ENCODE measurements at regions not wholly inside any gene's neighbourhood (a gene's known extent, or its start where the extent isn't known, plus 50 kb on each side); places are given as distances from the start of the nearest gene placed in this dataset.

DNA sequence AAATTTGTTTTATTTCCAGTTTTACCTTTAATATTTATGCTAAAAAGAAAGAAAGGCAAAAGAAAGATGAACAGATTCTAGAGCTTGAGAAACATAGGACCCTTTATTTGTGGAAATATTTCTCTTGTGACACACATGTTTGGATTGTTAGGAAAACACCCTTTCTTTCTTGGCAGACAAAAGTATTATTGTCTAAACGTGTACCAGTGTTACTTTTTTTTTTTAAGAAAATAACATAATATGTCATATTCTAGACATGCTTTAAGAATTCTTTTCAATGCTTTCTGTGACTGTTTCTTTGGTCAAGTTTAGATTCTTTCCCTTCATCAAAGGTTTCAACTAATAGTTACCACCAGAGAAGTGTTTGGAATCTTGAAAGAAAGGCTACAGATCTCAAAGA is 183.4 kb upstream of the CNR1 start:
- H3K27ac ChIP-seq (ENCODE audit: low read depth) = no peak overlapping the region
- peaks cover 5% of the 10 kb centered on the region; the same call in 1 of the 2 replicates for H3K9me2 ChIP-seq (ENCODE audit: insufficient read depth)
- Mint-ChIP-seq H3K27ac (no peak overlapping the region), H3K4me3 (no peak overlapping the region), H3K4me1 (no peaks in the 10 kb centered on the region), H3K27me3 (ENCODE audit: insufficient read depth, low read depth, poor library complexity) (no peaks in the 10 kb centered on the region), H3K36me3 (ENCODE audit: low read depth) (peaks cover 19% of the 10 kb centered on the region), H3K9me3 (peaks cover 32% of the 10 kb centered on the region)
- no peak for ATAC-seq
- TF ChIP-seq EZH2phosphoT487 (IDR thresholded peaks at IDR 0.05; ENCODE audit: unreplicated experiment) = no peak
- peaks cover 13% of the 10 kb centered on the region for H3K36me3 ChIP-seq (ENCODE audit: insufficient read depth)
- no peaks in the 10 kb centered on the region for H3F3A ChIP-seq (replicated peaks; ENCODE audit: low read depth)
- H3K4me2 ChIP-seq = no peak overlapping the region
- no peaks in the 10 kb centered on the region for H3K79me2 ChIP-seq (replicated peaks; ENCODE audit: insufficient read depth)
- no peaks in the 10 kb centered on the region for H4K20me1 ChIP-seq (replicated peaks; ENCODE audit: insufficient read depth)
- no peak overlapping the region for H2AFZ ChIP-seq
- DNase-seq (ENCODE audit: low spot score) = no peak
- no peaks in the 10 kb centered on the region for H3K27me3 ChIP-seq (ENCODE audit: insufficient read depth)
- no peak overlapping the region for H3K4me3 ChIP-seq
- H3K4me1 ChIP-seq (ENCODE audit: insufficient read depth) = no peaks in the 10 kb centered on the region

DNA sequence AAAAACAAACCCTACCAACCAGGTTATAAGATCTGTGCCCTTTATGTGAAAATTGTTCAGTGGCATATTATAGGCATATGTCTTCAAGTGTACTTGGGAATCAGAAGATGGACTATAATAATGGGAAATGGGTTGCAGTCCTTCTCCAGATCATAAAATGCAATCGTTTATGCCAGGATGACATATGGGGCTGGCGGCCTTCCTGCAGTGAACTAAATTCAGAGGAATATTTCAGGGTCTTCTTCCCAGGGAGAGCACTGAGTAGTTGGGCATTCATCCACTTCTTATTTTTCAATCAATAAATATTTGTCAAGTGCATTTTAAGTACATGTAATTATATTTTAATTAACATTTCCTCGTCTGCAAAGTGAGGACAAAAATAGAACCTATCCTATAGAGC is 176.2 kb upstream of the CNR1 start:
- H3K4me1 ChIP-seq (ENCODE audit: insufficient read depth) = no peaks in the 10 kb centered on the region
- DNase-seq (ENCODE audit: low spot score) (no peak), ATAC-seq (no peak)
- H3K4me3 ChIP-seq = no peak overlapping the region
- H3K79me2 ChIP-seq (replicated peaks; ENCODE audit: insufficient read depth) = no peaks in the 10 kb centered on the region
- H3K9me2 ChIP-seq (ENCODE audit: insufficient read depth) = peaks cover 5% of the 10 kb centered on the region; the same call in 1 of the 2 replicates
- H3F3A ChIP-seq (replicated peaks; ENCODE audit: low read depth) = no peaks in the 10 kb centered on the region
- no peaks in the 10 kb centered on the region for H3K4me1 Mint-ChIP-seq
- H2AFZ ChIP-seq = no peak overlapping the region
- no peaks in the 10 kb centered on the region for H3K27me3 Mint-ChIP-seq (ENCODE audit: insufficient read depth, low read depth, poor library complexity)
- H3K4me2 ChIP-seq = no peak overlapping the region
- no peak overlapping the region for H3K4me3 Mint-ChIP-seq
- H3K9me3 Mint-ChIP-seq = no peaks in the 10 kb centered on the region; the same call in 2 of the 3 replicates
- no peaks in the 10 kb centered on the region for H3K27me3 ChIP-seq (ENCODE audit: insufficient read depth)
- no peaks in the 10 kb centered on the region for H3K36me3 ChIP-seq (ENCODE audit: insufficient read depth)
- no peak overlapping the region for H3K27ac Mint-ChIP-seq
- H3K27ac ChIP-seq (ENCODE audit: low read depth) = no peak overlapping the region
- H4K20me1 ChIP-seq (replicated peaks; ENCODE audit: insufficient read depth) = no peaks in the 10 kb centered on the region
- H3K36me3 Mint-ChIP-seq (ENCODE audit: low read depth) = no peaks in the 10 kb centered on the region
- TF ChIP-seq, protein P1, sequence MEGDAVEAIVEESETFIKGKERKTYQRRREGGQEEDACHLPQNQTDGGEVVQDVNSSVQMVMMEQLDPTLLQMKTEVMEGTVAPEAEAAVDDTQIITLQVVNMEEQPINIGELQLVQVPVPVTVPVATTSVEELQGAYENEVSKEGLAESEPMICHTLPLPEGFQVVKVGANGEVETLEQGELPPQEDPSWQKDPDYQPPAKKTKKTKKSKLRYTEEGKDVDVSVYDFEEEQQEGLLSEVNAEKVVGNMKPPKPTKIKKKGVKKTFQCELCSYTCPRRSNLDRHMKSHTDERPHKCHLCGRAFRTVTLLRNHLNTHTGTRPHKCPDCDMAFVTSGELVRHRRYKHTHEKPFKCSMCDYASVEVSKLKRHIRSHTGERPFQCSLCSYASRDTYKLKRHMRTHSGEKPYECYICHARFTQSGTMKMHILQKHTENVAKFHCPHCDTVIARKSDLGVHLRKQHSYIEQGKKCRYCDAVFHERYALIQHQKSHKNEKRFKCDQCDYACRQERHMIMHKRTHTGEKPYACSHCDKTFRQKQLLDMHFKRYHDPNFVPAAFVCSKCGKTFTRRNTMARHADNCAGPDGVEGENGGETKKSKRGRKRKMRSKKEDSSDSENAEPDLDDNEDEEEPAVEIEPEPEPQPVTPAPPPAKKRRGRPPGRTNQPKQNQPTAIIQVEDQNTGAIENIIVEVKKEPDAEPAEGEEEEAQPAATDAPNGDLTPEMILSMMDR (conservative IDR thresholded peaks at IDR 0.05; ENCODE audit: low read depth in 2 of 2) = no peak
- TF ChIP-seq ZNF114 (CRISPR knock-in tag; IDR thresholded peaks at IDR 0.05) (no peak), ZNF331 (CRISPR knock-in tag; IDR thresholded peaks at IDR 0.05; ENCODE audit: low read depth) (no peak), EZH2phosphoT487 (IDR thresholded peaks at IDR 0.05; ENCODE audit: unreplicated experiment) (no peak), JUNB (IDR thresholded peaks at IDR 0.05; ENCODE audit: unreplicated experiment) (no peak), POLR2AphosphoS5 (IDR thresholded peaks at IDR 0.05; ENCODE audit: low read depth) (no peak), CREB1 (CRISPR knock-in tag; IDR thresholded peaks at IDR 0.05; ENCODE audit: low read depth) (no peak), EZH2 (IDR thresholded peaks at IDR 0.05; ENCODE audit: low read depth, unreplicated experiment) (no peak), STAT1 (IDR thresholded peaks at IDR 0.05; ENCODE audit: unreplicated experiment) (no peak)
- TF ChIP-seq, protein P2, sequence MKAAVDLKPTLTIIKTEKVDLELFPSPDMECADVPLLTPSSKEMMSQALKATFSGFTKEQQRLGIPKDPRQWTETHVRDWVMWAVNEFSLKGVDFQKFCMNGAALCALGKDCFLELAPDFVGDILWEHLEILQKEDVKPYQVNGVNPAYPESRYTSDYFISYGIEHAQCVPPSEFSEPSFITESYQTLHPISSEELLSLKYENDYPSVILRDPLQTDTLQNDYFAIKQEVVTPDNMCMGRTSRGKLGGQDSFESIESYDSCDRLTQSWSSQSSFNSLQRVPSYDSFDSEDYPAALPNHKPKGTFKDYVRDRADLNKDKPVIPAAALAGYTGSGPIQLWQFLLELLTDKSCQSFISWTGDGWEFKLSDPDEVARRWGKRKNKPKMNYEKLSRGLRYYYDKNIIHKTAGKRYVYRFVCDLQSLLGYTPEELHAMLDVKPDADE (IDR thresholded peaks at IDR 0.05) = no peak
- TF ChIP-seq, protein P3, sequence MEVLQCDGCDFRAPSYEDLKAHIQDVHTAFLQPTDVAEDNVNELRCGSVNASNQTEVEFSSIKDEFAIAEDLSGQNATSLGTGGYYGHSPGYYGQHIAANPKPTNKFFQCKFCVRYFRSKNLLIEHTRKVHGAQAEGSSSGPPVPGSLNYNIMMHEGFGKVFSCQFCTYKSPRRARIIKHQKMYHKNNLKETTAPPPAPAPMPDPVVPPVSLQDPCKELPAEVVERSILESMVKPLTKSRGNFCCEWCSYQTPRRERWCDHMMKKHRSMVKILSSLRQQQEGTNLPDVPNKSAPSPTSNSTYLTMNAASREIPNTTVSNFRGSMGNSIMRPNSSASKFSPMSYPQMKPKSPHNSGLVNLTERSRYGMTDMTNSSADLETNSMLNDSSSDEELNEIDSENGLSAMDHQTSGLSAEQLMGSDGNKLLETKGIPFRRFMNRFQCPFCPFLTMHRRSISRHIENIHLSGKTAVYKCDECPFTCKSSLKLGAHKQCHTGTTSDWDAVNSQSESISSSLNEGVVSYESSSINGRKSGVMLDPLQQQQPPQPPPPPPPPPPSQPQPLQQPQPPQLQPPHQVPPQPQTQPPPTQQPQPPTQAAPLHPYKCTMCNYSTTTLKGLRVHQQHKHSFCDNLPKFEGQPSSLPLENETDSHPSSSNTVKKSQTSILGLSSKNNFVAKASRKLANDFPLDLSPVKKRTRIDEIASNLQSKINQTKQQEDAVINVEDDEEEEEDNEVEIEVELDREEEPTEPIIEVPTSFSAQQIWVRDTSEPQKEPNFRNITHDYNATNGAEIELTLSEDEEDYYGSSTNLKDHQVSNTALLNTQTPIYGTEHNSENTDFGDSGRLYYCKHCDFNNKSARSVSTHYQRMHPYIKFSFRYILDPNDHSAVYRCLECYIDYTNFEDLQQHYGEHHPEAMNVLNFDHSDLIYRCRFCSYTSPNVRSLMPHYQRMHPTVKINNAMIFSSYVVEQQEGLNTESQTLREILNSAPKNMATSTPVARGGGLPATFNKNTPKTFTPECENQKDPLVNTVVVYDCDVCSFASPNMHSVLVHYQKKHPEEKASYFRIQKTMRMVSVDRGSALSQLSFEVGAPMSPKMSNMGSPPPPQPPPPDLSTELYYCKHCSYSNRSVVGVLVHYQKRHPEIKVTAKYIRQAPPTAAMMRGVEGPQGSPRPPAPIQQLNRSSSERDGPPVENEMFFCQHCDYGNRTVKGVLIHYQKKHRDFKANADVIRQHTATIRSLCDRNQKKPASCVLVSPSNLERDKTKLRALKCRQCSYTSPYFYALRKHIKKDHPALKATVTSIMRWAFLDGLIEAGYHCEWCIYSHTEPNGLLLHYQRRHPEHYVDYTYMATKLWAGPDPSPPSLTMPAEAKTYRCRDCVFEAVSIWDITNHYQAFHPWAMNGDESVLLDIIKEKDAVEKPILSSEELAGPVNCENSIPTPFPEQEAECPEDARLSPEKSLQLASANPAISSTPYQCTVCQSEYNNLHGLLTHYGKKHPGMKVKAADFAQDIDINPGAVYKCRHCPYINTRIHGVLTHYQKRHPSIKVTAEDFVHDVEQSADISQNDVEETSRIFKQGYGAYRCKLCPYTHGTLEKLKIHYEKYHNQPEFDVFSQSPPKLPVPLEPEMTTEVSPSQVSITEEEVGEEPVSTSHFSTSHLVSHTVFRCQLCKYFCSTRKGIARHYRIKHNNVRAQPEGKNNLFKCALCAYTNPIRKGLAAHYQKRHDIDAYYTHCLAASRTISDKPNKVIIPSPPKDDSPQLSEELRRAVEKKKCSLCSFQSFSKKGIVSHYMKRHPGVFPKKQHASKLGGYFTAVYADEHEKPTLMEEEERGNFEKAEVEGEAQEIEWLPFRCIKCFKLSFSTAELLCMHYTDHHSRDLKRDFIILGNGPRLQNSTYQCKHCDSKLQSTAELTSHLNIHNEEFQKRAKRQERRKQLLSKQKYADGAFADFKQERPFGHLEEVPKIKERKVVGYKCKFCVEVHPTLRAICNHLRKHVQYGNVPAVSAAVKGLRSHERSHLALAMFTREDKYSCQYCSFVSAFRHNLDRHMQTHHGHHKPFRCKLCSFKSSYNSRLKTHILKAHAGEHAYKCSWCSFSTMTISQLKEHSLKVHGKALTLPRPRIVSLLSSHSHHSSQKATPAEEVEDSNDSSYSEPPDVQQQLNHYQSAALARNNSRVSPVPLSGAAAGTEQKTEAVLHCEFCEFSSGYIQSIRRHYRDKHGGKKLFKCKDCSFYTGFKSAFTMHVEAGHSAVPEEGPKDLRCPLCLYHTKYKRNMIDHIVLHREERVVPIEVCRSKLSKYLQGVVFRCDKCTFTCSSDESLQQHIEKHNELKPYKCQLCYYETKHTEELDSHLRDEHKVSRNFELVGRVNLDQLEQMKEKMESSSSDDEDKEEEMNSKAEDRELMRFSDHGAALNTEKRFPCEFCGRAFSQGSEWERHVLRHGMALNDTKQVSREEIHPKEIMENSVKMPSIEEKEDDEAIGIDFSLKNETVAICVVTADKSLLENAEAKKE (CRISPR knock-in tag; IDR thresholded peaks at IDR 0.05) = no peak
